Inflammatory macrophage treated with lipopolysaccharide for 1 hour (primary cell): ENCODE measurements at regions not wholly inside any gene's neighbourhood (a gene's known extent, or its start where the extent isn't known, plus 50 kb on each side); places are given as distances from the start of the nearest gene placed in this dataset.

Experiments
- DNase-seq, 2 donors: peaks; one replicate each; pipeline ENCODE4 v3.0.0-alpha.2; 2020 to 2022

DNA sequence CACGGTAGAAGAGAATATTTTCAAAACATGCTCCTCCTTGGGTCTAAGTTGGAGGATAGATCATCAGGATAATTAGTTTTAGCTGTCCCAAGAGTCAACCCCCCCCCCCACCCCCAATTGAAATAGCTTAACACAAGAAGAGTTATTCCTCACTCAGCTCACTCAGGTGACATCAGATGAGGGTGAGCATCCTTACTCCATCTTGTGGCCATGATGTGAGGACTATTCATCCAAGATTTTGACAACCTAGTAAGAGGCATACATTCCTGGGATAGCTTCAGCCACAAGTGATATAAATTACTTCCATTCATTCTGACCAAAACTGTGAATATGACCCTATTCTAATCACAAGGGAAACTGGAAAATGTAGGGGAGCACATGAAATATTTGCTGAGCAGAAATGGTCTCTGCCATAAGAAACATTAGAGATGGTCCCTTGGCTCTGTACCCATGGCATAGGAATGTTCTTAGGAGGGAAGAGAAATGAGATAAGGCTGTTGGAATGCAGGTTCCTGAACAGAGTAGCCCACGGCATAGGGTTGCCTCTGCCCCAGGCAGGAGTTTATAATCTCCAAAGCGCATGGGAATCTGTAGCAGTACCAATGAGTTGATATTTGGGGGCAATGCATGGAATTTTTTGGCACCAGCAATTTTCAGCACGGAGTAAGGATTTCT lies 257.2 kb downstream of the CYRIA start:
- DNase-seq = no peak

DNA sequence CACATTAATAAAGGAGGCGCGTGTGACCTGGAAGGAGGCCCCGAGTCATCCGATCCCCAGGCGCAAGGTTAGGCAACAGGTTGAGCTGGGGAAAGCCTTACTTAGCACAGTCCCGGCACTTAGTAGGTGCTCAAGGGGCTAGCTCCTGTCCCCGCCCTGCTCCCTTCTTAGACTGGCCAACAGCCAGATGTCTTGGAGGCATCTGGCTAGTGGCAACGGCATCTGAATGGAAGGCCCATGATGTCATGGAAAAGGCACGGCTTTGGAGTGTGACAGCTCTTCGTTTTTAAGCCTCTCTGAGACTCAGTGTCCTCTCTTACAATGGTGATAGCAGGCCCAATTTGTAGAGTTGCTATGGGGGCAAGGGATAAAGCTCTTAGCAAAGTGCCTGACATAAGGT lies 258.3 kb downstream of the CYRIA start:
- no peak for DNase-seq

DNA sequence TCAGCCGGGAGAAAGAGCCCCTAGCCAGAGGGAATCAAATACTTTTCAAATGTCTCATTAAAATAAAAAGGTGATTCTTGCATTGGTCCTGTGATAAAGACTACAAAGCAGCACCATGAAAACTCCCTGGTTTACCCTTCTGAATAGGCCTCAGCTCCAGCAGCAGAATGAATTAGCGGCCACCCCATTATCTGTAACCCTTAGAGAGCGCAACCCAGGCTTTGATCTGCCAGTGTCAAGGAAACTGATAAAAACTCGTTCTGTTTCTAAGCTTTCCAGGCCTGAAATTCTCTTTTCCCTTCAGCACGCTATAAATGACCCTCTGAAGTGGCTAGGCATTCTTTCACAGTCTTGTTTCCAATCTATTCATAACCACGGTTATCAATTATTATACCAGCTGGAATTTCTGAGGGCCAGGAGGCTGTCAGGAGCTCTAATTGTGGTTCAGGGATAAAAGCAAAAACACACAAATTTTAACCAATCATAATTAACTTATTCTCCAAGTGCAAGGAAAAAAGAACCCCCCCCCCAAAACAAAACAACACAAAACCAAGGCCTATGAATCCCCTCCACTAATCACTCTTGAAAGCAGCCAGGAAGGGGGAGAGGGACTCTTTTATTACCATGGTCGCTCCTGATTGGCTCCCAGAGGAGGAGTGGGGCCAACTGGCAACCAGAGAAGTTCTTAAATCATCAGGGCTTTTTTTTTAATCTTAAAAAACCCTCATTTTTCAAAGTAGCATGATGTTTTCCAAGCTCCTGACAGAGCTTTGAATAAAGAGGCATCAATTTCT lies 258.9 kb downstream of the CYRIA start:
- no peak for DNase-seq

- no peak for DNase-seq
Observed at GRCh38 chr2:16405551-16405950, 260.1 kb downstream of the CYRIA start.

GRCh38 chr2:16404551-16405300 lies 260.9 kb downstream of the CYRIA start:
- no peak for DNase-seq

- no peak for DNase-seq
Observed at GRCh38 chr2:16404146-16404545, 261.5 kb downstream of the CYRIA start.

GRCh38 chr2:16402891-16403290 lies 262.7 kb downstream of the CYRIA start:
- no peak for DNase-seq

DNA sequence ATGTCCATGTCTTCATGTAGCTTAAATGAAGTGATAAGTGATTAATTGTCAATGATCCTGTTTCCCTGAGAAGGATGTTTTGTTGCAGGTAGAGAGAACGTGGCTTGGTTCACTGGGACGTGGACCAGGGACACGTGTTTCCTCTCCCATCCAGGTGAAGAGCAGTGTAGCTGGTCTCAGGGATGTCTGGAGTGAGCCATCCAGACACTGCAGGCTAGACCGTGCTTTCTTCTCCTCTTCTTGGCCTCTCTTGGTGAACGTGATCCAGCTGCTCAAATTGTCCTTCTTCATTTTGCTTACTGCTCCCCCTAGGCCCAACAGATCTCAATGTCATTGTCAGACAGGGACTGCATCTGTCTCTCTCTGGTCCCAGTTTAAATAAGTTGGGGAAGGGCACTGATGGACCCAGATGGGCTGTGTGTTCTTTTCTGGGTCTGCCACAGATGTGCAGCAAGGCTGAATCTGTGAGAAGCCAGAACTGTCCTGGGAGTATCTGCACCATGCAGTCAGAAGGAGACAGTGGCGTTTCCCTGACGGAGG lies 263.8 kb downstream of the CYRIA start:
- no peak for DNase-seq

GRCh38 chr2:16400127-16400623 lies 265.5 kb downstream of the CYRIA start:
- no peak for DNase-seq

DNA sequence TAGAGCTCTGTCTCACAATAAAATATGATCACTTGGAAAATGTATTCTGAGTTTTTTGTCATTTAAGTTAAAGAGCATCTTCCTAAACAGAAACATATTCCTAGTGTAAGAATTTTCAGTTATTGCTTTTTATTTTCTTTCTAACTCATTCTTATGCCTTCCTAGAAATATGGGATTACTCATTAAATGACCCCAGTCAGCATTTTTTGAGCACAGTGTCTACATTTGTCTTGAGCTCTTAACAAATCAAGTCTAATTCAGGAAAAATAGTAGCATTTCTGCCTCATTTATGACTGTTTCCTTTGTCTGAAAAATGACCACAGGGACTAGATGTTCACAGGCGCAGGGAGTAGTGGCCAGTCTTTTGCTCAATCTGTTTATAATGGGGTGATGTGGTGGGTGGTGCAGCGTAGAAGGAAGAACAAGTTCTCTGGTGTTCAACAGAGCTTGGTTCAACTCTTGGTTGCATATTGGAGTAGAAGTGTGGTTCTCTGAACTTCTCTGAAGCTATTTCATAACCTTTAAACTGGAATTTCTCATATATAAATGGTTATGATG lies 267.1 kb downstream of the CYRIA start:
- no peak for DNase-seq

- no peak for DNase-seq
Observed at GRCh38 chr2:16397681-16398475, 267.8 kb downstream of the CYRIA start.

GRCh38 chr2:16396986-16397385 lies 268.6 kb downstream of the CYRIA start:
- DNase-seq = no peak

DNA sequence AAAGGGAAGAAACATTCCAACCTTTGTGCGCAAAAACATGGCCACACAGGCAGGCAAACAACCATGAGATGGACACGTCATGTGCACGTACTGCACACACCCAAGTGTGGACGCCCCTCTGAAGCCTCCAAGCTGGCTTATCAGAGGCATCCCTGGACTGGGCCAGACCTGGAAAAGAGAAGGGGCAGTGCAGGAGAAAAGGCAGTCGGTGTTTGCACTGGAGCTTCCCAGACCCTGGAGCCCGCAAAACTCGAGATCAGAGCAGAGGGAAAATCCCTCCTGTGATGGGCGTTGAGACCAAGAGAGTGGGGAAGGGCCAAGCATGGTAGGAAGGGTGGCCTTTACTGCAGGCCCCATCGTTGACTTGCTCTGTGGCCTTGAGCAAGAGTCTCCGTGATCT lies 269.5 kb downstream of the CYRIA start:
- no peak for DNase-seq

DNA sequence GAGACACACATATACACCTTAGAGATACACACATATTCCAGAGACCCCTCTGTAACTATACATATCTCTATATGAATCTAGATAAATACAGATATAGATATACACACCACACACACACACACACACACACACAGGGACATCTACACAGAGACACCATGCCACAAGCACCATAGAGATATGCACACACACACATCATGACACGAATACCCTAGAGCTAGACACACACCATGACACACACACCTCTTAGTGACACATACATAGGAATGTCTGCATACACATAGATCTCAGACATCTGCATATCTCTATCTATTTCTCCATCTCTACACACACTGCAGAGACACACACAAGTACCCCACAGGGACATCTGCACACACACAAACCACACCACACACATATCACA lies 270.0 kb downstream of the CYRIA start:
- DNase-seq = no peak

DNA sequence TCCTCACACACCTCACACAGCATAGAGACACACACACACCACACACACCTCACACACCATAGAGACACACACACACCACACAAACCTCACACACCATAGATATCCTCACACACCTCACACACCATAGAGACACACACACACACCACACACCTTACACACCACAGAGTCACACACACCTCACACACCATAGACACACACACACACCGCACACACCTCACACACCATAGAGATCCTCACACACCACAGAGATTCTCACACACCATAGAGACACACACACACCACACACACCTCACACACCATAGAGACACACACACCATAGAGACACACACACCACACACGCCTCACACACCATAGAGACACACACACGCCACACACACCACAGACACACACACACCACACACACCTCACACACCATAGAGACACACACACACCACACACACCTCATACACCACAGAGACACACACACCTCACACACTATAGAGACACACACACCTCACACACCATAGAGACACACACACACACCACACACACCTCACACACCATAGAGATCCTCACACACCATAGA lies 270.6 kb downstream of the CYRIA start:
- DNase-seq = no peak

DNA sequence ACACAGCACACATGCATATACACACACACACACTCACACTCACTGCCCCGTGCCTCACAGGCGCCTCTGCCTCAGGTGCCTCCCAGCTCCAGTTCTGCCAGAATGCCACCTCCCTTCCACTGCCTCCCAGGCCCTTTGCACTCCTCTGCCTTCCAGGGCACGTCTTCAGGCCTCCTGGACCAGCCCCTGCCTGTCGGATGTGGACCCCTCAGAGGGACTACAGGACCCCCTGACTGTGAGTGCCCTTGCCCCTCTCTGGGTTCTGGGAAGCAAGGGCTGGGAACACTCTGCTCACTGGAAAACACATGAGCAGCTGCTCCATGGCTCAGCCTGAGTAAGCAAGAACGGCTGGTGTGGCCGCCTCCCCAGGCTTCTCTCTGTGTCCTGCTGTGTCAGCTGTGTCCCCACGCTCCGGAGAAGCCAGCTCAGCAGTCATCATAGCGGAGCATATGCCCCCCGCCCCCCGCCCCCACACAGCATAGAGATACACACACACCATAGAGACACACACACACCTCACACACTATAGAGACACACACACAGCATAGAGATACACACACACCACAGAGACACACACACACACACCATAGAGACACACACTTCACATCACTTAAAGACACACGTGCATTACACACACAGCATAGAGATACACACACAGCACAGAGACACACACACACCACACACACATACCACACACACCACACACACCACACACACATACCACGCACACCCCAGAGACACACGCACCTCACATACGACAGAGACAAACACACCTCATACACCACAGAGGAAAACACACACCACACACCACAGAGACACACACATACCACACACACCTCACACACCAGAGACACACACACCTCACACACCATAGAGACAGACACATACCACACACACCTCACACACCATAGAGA lies 271.3 kb downstream of the CYRIA start:
- DNase-seq = no peak

DNA sequence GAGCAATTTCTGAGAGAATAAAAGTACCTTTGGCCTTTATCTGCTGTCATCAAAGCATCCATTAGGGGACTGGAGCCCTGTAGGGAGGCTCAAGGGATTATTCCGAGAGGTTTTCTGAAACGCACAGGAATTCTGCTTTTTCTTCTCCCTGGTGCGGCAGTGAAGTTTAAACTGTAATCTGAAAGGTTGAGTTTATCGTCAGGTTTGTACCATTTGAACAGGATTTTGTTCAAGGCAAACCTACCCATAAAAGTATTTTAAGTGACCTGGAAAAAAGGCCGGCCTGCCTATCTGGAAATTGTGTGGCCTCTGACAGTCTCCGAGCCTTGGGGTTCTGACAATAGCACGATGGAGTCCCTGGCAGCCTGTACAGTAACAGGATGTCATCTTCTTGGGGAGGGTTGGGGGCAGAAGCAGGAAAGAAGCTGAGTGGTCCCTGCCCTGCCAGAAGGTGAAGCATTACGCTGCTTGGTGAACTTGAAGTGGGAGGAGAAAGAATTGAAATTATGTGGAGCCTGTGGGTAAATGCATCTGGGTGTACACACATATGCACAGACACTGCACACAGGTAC lies 272.0 kb downstream of the CYRIA start:
- no peak for DNase-seq

- no peak for DNase-seq
Observed at GRCh38 chr2:16392647-16393499, 272.8 kb downstream of the CYRIA start.

DNA sequence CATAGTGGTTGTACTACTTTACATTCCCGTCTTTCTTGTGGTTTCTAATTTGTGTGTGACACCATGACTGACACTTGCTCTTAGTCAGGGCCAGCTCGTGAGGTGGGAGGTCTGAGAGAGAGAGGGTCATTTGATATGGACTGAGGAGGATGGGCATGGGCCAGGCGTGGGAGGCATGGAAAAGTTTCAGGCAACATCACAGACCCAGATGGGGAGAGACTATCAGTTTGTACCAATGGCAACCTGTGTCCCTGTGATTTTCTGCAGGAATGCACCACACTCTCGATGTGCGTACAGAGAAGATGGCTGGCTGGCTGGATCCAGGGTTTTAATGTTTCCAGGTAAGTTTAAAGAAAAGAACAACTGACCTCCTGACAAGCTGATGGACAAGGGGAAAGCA lies 273.6 kb downstream of the CYRIA start:
- DNase-seq = no peak
